Gastroesophageal sphincter (tissue), 3 donors: ENCODE measurements at regions not wholly inside any gene's neighbourhood (a gene's known extent, or its start where the extent isn't known, plus 50 kb on each side); places are given as distances from the start of the nearest gene placed in this dataset.

Experiments used
- CTCF ChIP-seq, 4 experiments: fragments of 200-600 bp in 2 of 4; fragments of 450-650 bp in 2 of 4; sonication (generic) in 1 of 4; IDR thresholded peaks; one replicate each; pipeline ENCODE4 v1.5.1; 2017 to 2019; ENCODE audit warnings: antibody characterized with exemption in 4 of 4, mild to moderate bottlenecking in 2 of 4, moderate library complexity in 2 of 4
- EP300 ChIP-seq: sonication (generic); formaldehyde crosslinking; IDR thresholded peaks from one replicate; pipeline ENCODE4 v1.6.1; 2017; ENCODE audit warnings: antibody characterized with exemption, mild to moderate bottlenecking
- POLR2A ChIP-seq, 2 donors: fragments of 450-650 bp; IDR thresholded peaks; one replicate each; pipeline ENCODE4 v1.6.1; 2017; ENCODE audit warnings: antibody characterized with exemption in 2 of 2, mild to moderate bottlenecking in 2 of 2, moderate library complexity in 1 of 2
- POLR2AphosphoS5 ChIP-seq: sonication (generic); formaldehyde crosslinking; IDR thresholded peaks from one replicate; pipeline ENCODE4 v1.6.1; 2017; ENCODE audit warnings: antibody characterized with exemption

GRCh38 chr6:159456349-159456748 lies 236.7 kb downstream of the SOD2 start:
- no peak for TF ChIP-seq CTCF (IDR thresholded peaks at IDR 0.05)
- TF ChIP-seq POLR2AphosphoS5 = no peak
- no peak for TF ChIP-seq POLR2A (IDR thresholded peaks at IDR 0.05)
- TF ChIP-seq EP300 = no peak
